ENCODE measurements at regions not wholly inside any gene's neighbourhood (a gene's known extent, or its start where the extent isn't known, plus 50 kb on each side); places are given as distances from the start of the nearest gene placed in this dataset.

DNA sequence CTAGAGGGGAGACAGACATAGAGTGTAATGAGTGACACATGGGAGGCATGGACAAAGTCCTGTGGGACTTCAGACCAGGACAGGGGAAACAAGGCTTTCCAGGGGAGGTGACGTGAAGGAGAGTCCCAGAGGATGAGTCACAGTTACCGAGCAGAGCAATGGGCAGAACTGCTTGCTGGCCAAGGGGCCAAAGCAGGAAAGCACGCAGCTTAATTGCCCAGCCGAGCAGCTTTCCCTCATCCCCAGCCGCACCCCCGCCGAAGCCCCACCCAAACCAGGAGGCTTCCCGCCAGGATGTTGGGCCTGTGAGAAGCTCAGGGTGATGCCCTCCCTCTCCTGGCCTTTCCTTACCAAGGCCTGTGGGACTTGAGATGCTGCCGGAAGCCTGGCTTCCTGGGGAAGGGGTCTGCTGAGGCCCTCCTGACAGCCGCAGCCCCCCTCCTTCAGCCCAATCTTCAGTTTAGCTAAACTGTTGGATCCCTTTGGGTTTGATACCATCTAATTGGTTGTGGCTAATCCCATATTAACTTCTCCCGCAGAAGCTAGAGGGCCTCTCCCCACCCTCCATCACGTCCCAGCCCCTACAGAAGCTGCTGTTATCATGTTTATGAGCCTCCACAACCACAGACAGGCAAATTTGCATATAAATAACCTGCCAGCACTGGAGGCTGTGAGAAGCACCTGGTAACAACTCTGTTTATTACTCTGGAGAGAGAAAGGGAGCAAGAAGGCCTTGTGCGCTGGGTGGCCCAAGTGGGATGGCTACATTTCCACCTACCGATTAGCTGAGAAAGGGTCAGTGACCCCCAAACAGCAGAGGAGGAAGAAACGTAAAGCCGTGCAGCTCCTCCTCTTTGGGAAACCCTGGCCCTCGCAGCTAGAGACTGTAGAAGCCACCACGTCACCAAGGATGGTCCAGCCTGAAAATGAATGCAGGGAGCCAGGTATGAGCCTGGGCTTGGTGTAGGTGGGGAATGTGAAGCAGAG is 80.0 kb downstream of the TRIM29 start:
- BruUV-seq (replicated peaks), result no TSS peak
- POLR2A ChIA-PET, result interaction anchor here (0.6 kb wide), 1 partner anchor 10 kb away, joined by 3 read pairs; no protein-coding TSS in a partner anchor
- 4% methylated on average over 16 of the region's 18 CpGs for WGBS (ENCODE audit: insufficient coverage, low coverage, missing lambda C conversion rate)
- Histone ChIP-seq H3K27ac (ENCODE audit: extremely low read depth, low read depth, low read length) (no peak overlapping the region), H3K4me2 (ENCODE audit: insufficient read depth, low read length) (no peak overlapping the region), H3K9ac (ENCODE audit: insufficient read depth in 1 of 2, low read depth in 2 of 2, low read length in 2 of 2) (no peak overlapping the region), H3K79me2 (ENCODE audit: control insufficient read depth, insufficient read depth, low read length) (no peaks in the 10 kb centered on the region), H3K9me1 (ENCODE audit: control insufficient read depth, insufficient read depth, low read length) (no peaks in the 10 kb centered on the region), H3K4me3 (no peak overlapping the region), H3K36me3 (ENCODE audit: control insufficient read depth, insufficient read depth, low read length) (no peaks in the 10 kb centered on the region), H3K27me3 (ENCODE audit: control insufficient read depth in 2 of 2, insufficient read depth in 2 of 2, low read length in 2 of 2) (peaks cover 37 to 58% of the 10 kb centered on the region in 2 experiments; a peak in 3 of 5 replicates), H4K20me1 (replicated peaks; ENCODE audit: control insufficient read depth, insufficient read depth, low read length) (no peaks in the 10 kb centered on the region; the same call in 1 of the 2 replicates), H2AFZ (ENCODE audit: low read depth, low read length) (no peak overlapping the region), H3K9me3 (replicated peaks; ENCODE audit: control insufficient read depth, insufficient read depth, low read depth, low read length) (no peaks in the 10 kb centered on the region), H3K4me1 (replicated peaks in 1 of 2; ENCODE audit: control insufficient read depth in 2 of 2, insufficient read depth in 2 of 2, low read length in 2 of 2) (no peaks in the 10 kb centered on the region)
- ATAC-seq, result no peak
- in situ Hi-C loops (cut with MboI) (no loop called here), intact Hi-C loops (cut with micrococcal nuclease) (no loop called here)
- TF ChIP-seq, protein P1, sequence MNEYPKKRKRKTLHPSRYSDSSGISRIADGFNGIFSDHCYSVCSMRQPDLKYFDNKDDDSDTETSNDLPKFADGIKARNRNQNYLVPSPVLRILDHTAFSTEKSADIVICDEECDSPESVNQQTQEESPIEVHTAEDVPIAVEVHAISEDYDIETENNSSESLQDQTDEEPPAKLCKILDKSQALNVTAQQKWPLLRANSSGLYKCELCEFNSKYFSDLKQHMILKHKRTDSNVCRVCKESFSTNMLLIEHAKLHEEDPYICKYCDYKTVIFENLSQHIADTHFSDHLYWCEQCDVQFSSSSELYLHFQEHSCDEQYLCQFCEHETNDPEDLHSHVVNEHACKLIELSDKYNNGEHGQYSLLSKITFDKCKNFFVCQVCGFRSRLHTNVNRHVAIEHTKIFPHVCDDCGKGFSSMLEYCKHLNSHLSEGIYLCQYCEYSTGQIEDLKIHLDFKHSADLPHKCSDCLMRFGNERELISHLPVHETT (CRISPR knock-in tag; conservative IDR thresholded peaks at IDR 0.05 in 1 of 2, IDR thresholded peaks at IDR 0.05 in 1 of 2), result no peak
- TF ChIP-seq, protein P2, sequence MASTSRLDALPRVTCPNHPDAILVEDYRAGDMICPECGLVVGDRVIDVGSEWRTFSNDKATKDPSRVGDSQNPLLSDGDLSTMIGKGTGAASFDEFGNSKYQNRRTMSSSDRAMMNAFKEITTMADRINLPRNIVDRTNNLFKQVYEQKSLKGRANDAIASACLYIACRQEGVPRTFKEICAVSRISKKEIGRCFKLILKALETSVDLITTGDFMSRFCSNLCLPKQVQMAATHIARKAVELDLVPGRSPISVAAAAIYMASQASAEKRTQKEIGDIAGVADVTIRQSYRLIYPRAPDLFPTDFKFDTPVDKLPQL (IDR thresholded peaks at IDR 0.05; ENCODE audit: extremely low read depth, insufficient read length), result no peak
- TF ChIP-seq ZNF764 (CRISPR knock-in tag; IDR thresholded peaks at IDR 0.05; ENCODE audit: low read depth) (no peak), ZBTB17 (CRISPR knock-in tag; IDR thresholded peaks at IDR 0.05) (no peak), TAF7 (tag; IDR thresholded peaks at IDR 0.05) (no peak), NCOA1 (IDR thresholded peaks at IDR 0.05; ENCODE audit: low read depth) (no peak), PRPF4 (IDR thresholded peaks at IDR 0.05; ENCODE audit: insufficient read depth, low read depth, low read length, poor library complexity, severe bottlenecking) (no peak), ZNF146 (CRISPR knock-in tag; IDR thresholded peaks at IDR 0.05; ENCODE audit: unreplicated experiment) (no peak), RBM15 (IDR thresholded peaks at IDR 0.05; ENCODE audit: insufficient read depth, low read length) (no peak), ZNF12 (CRISPR knock-in tag; IDR thresholded peaks at IDR 0.05) (no peak), ZNF134 (CRISPR knock-in tag; conservative IDR thresholded peaks at IDR 0.05) (no peak), MBD2 (IDR thresholded peaks at IDR 0.05; ENCODE audit: borderline replicate concordance, low read depth) (no peak), ZNF707 (CRISPR knock-in tag; conservative IDR thresholded peaks at IDR 0.05) (no peak), ZNF224 (CRISPR knock-in tag; IDR thresholded peaks at IDR 0.05) (no peak), KAT8 (IDR thresholded peaks at IDR 0.05; ENCODE audit: low read depth) (no peak), ARNT (IDR thresholded peaks at IDR 0.05) (no peak), STAG1 (CRISPR knock-in tag; IDR thresholded peaks at IDR 0.05; ENCODE audit: borderline replicate concordance) (no peak), FOXK2 (conservative IDR thresholded peaks at IDR 0.05 in 1 of 2, IDR thresholded peaks at IDR 0.05 in 1 of 2; ENCODE audit: low read depth in 2 of 2) (no peak)
- TF ChIP-seq, protein P3, sequence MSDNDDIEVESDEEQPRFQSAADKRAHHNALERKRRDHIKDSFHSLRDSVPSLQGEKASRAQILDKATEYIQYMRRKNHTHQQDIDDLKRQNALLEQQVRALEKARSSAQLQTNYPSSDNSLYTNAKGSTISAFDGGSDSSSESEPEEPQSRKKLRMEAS (CRISPR knock-in tag; IDR thresholded peaks at IDR 0.05), result no peak
- TF ChIP-seq, protein P4, sequence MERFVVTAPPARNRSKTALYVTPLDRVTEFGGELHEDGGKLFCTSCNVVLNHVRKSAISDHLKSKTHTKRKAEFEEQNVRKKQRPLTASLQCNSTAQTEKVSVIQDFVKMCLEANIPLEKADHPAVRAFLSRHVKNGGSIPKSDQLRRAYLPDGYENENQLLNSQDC (CRISPR knock-in tag; IDR thresholded peaks at IDR 0.05), result no peak
- FAIRE-seq, result no peak
- no peak for DNase-seq (ENCODE audit: extremely low read depth in 1 of 4, low spot score in 3 of 4)
- CTCF ChIA-PET (ENCODE audit: low intra/inter-chr PET ratio), result no interaction called here

Measured in K562 (cell line).